GM18870 (cell line): ENCODE measurements at regions not wholly inside any gene's neighbourhood (a gene's known extent, or its start where the extent isn't known, plus 50 kb on each side); places are given as distances from the start of the nearest gene placed in this dataset.

Experiments used
- ATAC-seq: cut with Tn5 transposase; IDR thresholded peaks from one replicate; pipeline ENCODE4 v1.9.1; 2021; ENCODE audit warnings: moderate library complexity; ENCODE audit not compliant: unreplicated experiment

GRCh38 chr14:106841701-106842100, 1315.3 kb downstream of the TMEM121 start:
- no peak for ATAC-seq

- no peak for ATAC-seq
These were observed 1316.3 kb downstream of the TMEM121 start for GRCh38 chr14:106842687-106843086.

- ATAC-seq, result no peak
These were observed 1317.0 kb downstream of the TMEM121 start for GRCh38 chr14:106843386-106843785.

GRCh38 chr14:106843951-106844483, 1317.6 kb downstream of the TMEM121 start:
- ATAC-seq, result no peak

- ATAC-seq, result no peak
These were observed 1318.4 kb downstream of the TMEM121 start for GRCh38 chr14:106844608-106845285.

GRCh38 chr14:106845286-106846087, 1319.1 kb downstream of the TMEM121 start:
- ATAC-seq, result peak; percentile 56

GRCh38 chr14:106846218-106846617, 1319.8 kb downstream of the TMEM121 start:
- no peak for ATAC-seq

GRCh38 chr14:106848330-106849121, 1322.1 kb downstream of the TMEM121 start:
- ATAC-seq, result no peak

- no peak for ATAC-seq
These were observed 1324.8 kb downstream of the TMEM121 start for GRCh38 chr14:106850913-106851825.

GRCh38 chr14:106872611-106873446, 1346.4 kb downstream of the TMEM121 start:
- peak; percentile 64 for ATAC-seq

- no peak for ATAC-seq
These were observed 1348.0 kb downstream of the TMEM121 start for GRCh38 chr14:106874350-106874749.

- ATAC-seq, result no peak
These were observed 1349.1 kb downstream of the TMEM121 start for GRCh38 chr14:106875503-106875902.

- ATAC-seq, result no peak
These were observed 1350.3 kb downstream of the TMEM121 start for GRCh38 chr14:106876711-106877110.

GRCh38 chr14:106877517-106877916, 1351.1 kb downstream of the TMEM121 start:
- ATAC-seq, result no peak

- no peak for ATAC-seq
These were observed 1352.9 kb downstream of the TMEM121 start for GRCh38 chr14:106879241-106879640.

GRCh38 chr14:106883218-106883692, 1356.9 kb downstream of the TMEM121 start:
- no peak for ATAC-seq
